Panc1 (cell line): ENCODE measurements at regions not wholly inside any gene's neighbourhood (a gene's known extent, or its start where the extent isn't known, plus 50 kb on each side); places are given as distances from the start of the nearest gene placed in this dataset.

Source experiments
- ATAC-seq: fragments of 200-7000 bp; cut with Tn5 transposase; 2 replicates; pipeline ENCODE4 v1.9.1; 2020; ENCODE audit warnings: mild to moderate bottlenecking, moderate library complexity
- BruUV-seq: library from RNA; stranded (reverse); fragments of 400-500 nt; replicated peaks from 2 replicates; lab custom pipeline; 2021; lab: Mats Ljungman, UMichigan
- CTCF ChIA-PET: fragments of 300-600 bp; sonication (Branson Sonifier 250); formaldehyde crosslinking; loops from one replicate; lab custom pipeline; 2022; ENCODE audit warnings: antibody characterized with exemption; lab: Charles Lee
- POLR2A ChIA-PET: fragments of 300-600 bp; sonication (Branson Sonifier 250); formaldehyde crosslinking; loops from one replicate; lab custom pipeline; 2022; ENCODE audit warnings: antibody characterized with exemption; lab: Charles Lee
- DNase-seq: peaks from one replicate; pipeline ENCODE4 v3.0.0-alpha.2; 2010; ENCODE audit warnings: low read depth, low spot score
- H3K27ac ChIP-seq: 2 replicates; pipeline ENCODE4 v1.5.1; 2011; ENCODE audit warnings: mild to moderate bottlenecking, low read length, inconsistent platforms
- H3K27me3 ChIP-seq: fragments of 200-500 bp; sonication (Bioruptor generic); 2 replicates; pipeline ENCODE4 v1.6.0; 2014; ENCODE audit warnings: low read length, inconsistent platforms; ENCODE audit not compliant: control insufficient read depth, insufficient read depth
- H3K36me3 ChIP-seq: fragments of 200-500 bp; sonication (Bioruptor generic); 2 replicates; pipeline ENCODE4 v1.5.1; 2014; ENCODE audit warnings: inconsistent platforms, mild to moderate bottlenecking, low read length, moderate library complexity; ENCODE audit not compliant: control insufficient read depth, insufficient read depth
- H3K4me1 ChIP-seq: 2 replicates; pipeline ENCODE4 v1.5.1; 2011; ENCODE audit warnings: inconsistent platforms, mild to moderate bottlenecking, low read length, moderate library complexity; ENCODE audit not compliant: control insufficient read depth, insufficient read depth
- H3K4me3 ChIP-seq, 2 experiments: 2 replicates each; pipeline ENCODE4 v1.5.1; 2011 to 2012; ENCODE audit warnings: low read depth in 2 of 2, low read length in 2 of 2, mild to moderate bottlenecking in 2 of 2, inconsistent platforms in 1 of 2, moderate library complexity in 1 of 2
- H3K9me3 ChIP-seq: fragments of 200-500 bp; sonication (Bioruptor generic); 2 replicates; pipeline ENCODE4 v1.5.1; 2014; ENCODE audit warnings: low read depth, mild to moderate bottlenecking, inconsistent platforms, low read length, moderate library complexity; ENCODE audit not compliant: control insufficient read depth, insufficient read depth
- CTCF ChIP-seq: fragments of 450-650 bp; IDR thresholded peaks from 2 replicates; pipeline ENCODE4 v1.5.1; 2017; ENCODE audit warnings: mild to moderate bottlenecking
- POLR2AphosphoS5 ChIP-seq: IDR thresholded peaks from 2 replicates; pipeline ENCODE4 v1.6.1; 2012; ENCODE audit warnings: mild to moderate bottlenecking, low read depth, low read length, moderate library complexity
- REST ChIP-seq, 2 experiments: IDR thresholded peaks; 2 replicates each; pipeline ENCODE4 v1.6.1; 2011 to 2012; ENCODE audit warnings: low read depth in 2 of 2, control low read depth in 1 of 2, low read length in 1 of 2, mild to moderate bottlenecking in 1 of 2, moderate library complexity in 1 of 2; ENCODE audit not compliant: insufficient read depth in 1 of 2
- SIN3A ChIP-seq: IDR thresholded peaks from 2 replicates; pipeline ENCODE4 v1.6.1; 2012; ENCODE audit warnings: low read depth, mild to moderate bottlenecking, low read length, moderate library complexity, borderline replicate concordance; ENCODE audit not compliant: insufficient read depth
- TCF7L2 ChIP-seq: IDR thresholded peaks from 2 replicates; pipeline ENCODE4 v1.6.1; 2011; ENCODE audit warnings: mild to moderate bottlenecking, low read depth, low read length, inconsistent platforms
- in situ Hi-C: cut with HindIII; loops from 2 replicates; pipeline ENCODE4 v1.10.0; 2016; ENCODE audit warnings: low sequenced_read_pairs, low pct_unique_long_range_greater_than_20kb
- intact Hi-C: fragments of 100-400 bp; cut with micrococcal nuclease; formaldehyde crosslinking; loops from one replicate; pipeline ENCODE4 v1.10.0; 2022; ENCODE audit not compliant: unreplicated experiment

- in situ Hi-C loops: no loop called here
- Histone ChIP-seq H3K4me1 (no peaks in the 10 kb centered on the region), H3K27me3 (peaks cover 11% of the 10 kb centered on the region), H3K27ac (no peak overlapping the region), H3K36me3 (no peaks in the 10 kb centered on the region), H3K4me3 (no peak overlapping the region), H3K9me3 (no peaks in the 10 kb centered on the region)
- TF ChIP-seq POLR2AphosphoS5 (no peak), TCF7L2 (no peak), SIN3A (no peak), CTCF (no peak), REST (IDR thresholded peaks at IDR 0.05; ENCODE audit: insufficient read depth in 1 of 2, low read depth in 2 of 2, low read length in 1 of 2) (no peak)
- ChIA-PET POLR2A (interaction anchor here (0.7 kb wide), 1 partner anchor 159 kb away, joined by 3 read pairs; no protein-coding TSS in a partner anchor), CTCF (interaction anchor here (0.6 kb wide), 1 partner anchor 11 kb away, joined by 6 read pairs; no protein-coding TSS in a partner anchor)
- intact Hi-C loops: no loop called here
- BruUV-seq: no TSS peak
- ATAC-seq: no peak
- no peak for DNase-seq
These were observed 55.6 kb upstream of the SSX2IP start for GRCh38 chr1:84745857-84746256.

GRCh38 chr1:84743896-84744295, 53.6 kb upstream of the SSX2IP start:
- in situ Hi-C loops (no loop called here), intact Hi-C loops (no loop called here)
- H3K27ac ChIP-seq: no peak overlapping the region
- ATAC-seq (no peak), DNase-seq (no peak)
- BruUV-seq: no TSS peak
- TF ChIP-seq SIN3A (no peak), CTCF (no peak), TCF7L2 (no peak), POLR2AphosphoS5 (no peak), REST (IDR thresholded peaks at IDR 0.05; ENCODE audit: insufficient read depth in 1 of 2, low read depth in 2 of 2, low read length in 1 of 2) (no peak)
- ChIA-PET CTCF (no interaction called here), POLR2A (no interaction called here)
- H3K27me3 ChIP-seq: peaks cover 9% of the 10 kb centered on the region
- H3K9me3 ChIP-seq: no peaks in the 10 kb centered on the region
- no peak overlapping the region for H3K4me3 ChIP-seq
- H3K4me1 ChIP-seq: no peaks in the 10 kb centered on the region
- no peaks in the 10 kb centered on the region for H3K36me3 ChIP-seq
